ENCODE measurements at regions not wholly inside any gene's neighbourhood (a gene's known extent, or its start where the extent isn't known, plus 50 kb on each side); places are given as distances from the start of the nearest gene placed in this dataset.

- no peak overlapping the region for H3K4me3 ChIP-seq (ENCODE audit: low read depth, low read length)
- in situ Hi-C loops (cut with HindIII; ENCODE audit: low sequenced_read_pairs): no loop called here
- TF ChIP-seq CTCF (IDR thresholded peaks at IDR 0.05; ENCODE audit: low read depth, low read length): no peak
- DNase-seq (ENCODE audit: low read depth, low spot score): peak; percentile 50
Measured at GRCh38 chr13:73894995-73895571, 239.1 kb downstream of the KLF12 start.

- in situ Hi-C loops (cut with HindIII; ENCODE audit: low sequenced_read_pairs): no loop called here
- H3K4me3 ChIP-seq (ENCODE audit: low read depth, low read length): no peak overlapping the region
- no peak for DNase-seq (ENCODE audit: low read depth, low spot score)
- no peak for TF ChIP-seq CTCF (IDR thresholded peaks at IDR 0.05; ENCODE audit: low read depth, low read length)
Measured at GRCh38 chr13:73893833-73894232, 240.4 kb downstream of the KLF12 start.

GRCh38 chr13:73891805-73892204 is 242.4 kb downstream of the KLF12 start:
- no peak for DNase-seq (ENCODE audit: low read depth, low spot score)

GRCh38 chr13:73883162-73883561 is 251.0 kb downstream of the KLF12 start:
- TF ChIP-seq CTCF (IDR thresholded peaks at IDR 0.05; ENCODE audit: low read depth, low read length): no peak
- no peak for DNase-seq (ENCODE audit: low read depth, low spot score)
- H3K4me3 ChIP-seq (ENCODE audit: low read depth, low read length): no peak overlapping the region
- in situ Hi-C loops (cut with HindIII; ENCODE audit: low sequenced_read_pairs): no loop called here

More at GRCh38 chr13:73891805-73892204, 242.4 kb downstream of the KLF12 start:
- TF ChIP-seq CTCF (IDR thresholded peaks at IDR 0.05; ENCODE audit: low read depth, low read length): no peak
- H3K4me3 ChIP-seq (ENCODE audit: low read depth, low read length): no peak overlapping the region
- in situ Hi-C loops (cut with HindIII; ENCODE audit: low sequenced_read_pairs): no loop called here

GRCh38 chr13:73880365-73880764 is 253.8 kb downstream of the KLF12 start:
- no peak overlapping the region for H3K4me3 ChIP-seq (ENCODE audit: low read depth, low read length)
- in situ Hi-C loops (cut with HindIII; ENCODE audit: low sequenced_read_pairs): no loop called here
- TF ChIP-seq CTCF (IDR thresholded peaks at IDR 0.05; ENCODE audit: low read depth, low read length): no peak
- peak; percentile 62 for DNase-seq (ENCODE audit: low read depth, low spot score)

GRCh38 chr13:73879346-73880015 is 254.7 kb downstream of the KLF12 start:
- TF ChIP-seq CTCF (IDR thresholded peaks at IDR 0.05; ENCODE audit: low read depth, low read length): no peak
- in situ Hi-C loops (cut with HindIII; ENCODE audit: low sequenced_read_pairs): no loop called here
- no peak overlapping the region for H3K4me3 ChIP-seq (ENCODE audit: low read depth, low read length)
- DNase-seq (ENCODE audit: low read depth, low spot score): no peak
